ENCODE measurements at regions not wholly inside any gene's neighbourhood (a gene's known extent, or its start where the extent isn't known, plus 50 kb on each side); places are given as distances from the start of the nearest gene placed in this dataset.

DNA sequence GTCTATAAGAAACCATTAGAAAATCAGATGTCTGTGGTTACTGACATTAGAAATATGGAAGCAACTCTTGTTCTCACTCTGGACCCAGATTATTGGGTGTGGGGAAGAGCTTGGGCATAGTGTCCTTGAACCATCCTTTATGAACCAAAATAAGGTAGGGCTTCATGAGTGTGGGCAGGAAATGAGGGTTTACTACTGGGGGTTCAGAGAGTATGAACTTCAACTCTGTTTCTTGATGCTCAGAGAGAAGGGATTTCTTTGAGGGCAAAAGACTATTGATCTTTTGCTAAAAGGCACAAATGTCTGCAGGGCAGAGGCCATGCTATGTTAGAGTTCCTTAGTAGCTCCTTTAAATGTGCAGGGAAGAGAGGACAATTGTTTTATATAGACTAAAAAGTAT is 183.3 kb upstream of the ATP2B1 start:
- TF ChIP-seq, protein P1, sequence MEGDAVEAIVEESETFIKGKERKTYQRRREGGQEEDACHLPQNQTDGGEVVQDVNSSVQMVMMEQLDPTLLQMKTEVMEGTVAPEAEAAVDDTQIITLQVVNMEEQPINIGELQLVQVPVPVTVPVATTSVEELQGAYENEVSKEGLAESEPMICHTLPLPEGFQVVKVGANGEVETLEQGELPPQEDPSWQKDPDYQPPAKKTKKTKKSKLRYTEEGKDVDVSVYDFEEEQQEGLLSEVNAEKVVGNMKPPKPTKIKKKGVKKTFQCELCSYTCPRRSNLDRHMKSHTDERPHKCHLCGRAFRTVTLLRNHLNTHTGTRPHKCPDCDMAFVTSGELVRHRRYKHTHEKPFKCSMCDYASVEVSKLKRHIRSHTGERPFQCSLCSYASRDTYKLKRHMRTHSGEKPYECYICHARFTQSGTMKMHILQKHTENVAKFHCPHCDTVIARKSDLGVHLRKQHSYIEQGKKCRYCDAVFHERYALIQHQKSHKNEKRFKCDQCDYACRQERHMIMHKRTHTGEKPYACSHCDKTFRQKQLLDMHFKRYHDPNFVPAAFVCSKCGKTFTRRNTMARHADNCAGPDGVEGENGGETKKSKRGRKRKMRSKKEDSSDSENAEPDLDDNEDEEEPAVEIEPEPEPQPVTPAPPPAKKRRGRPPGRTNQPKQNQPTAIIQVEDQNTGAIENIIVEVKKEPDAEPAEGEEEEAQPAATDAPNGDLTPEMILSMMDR (IDR thresholded peaks at IDR 0.05): no peak
- no peak for TF ChIP-seq POLR2AphosphoS5 (IDR thresholded peaks at IDR 0.05)
- TF ChIP-seq EP300 (IDR thresholded peaks at IDR 0.05): no peak
- TF ChIP-seq POLR2A (IDR thresholded peaks at IDR 0.05): no peak

Data from stomach (tissue), 4 donors.